ENCODE measurements at regions not wholly inside any gene's neighbourhood (a gene's known extent, or its start where the extent isn't known, plus 50 kb on each side); places are given as distances from the start of the nearest gene placed in this dataset.
"Not testable (repeated sequence)": the region's sequence is repeated elsewhere in the genome, so short reads cannot be mapped to it uniquely, and the experiment has no call there.

DNA sequence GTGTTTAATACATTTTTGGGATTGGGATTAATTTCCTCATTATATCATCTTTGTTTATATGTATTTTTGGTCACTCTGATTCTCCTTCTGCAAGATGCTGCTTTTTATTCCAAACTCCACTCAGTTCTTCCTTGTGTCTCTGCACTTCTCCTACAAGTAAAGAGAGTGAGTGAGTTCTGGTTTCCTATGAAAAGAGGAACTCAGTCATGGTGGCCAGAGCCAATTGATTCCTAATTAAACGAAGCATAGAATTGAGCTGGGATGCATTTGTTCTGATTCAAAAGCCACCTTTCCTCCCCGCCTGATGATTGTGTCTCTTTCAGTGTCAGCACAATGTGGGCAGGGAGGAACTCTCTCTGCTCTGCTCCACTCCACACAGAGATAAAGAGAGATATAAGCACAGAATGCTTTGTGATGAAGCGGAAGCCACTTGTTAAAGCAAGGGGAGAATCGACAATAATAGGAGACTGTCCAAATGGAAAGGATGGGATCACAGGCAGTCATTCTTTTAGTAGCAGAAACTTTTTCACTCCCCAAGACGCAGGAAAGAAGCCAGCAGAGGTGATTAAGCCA lies 121.3 kb upstream of the GOT2 start:
- no peak for FAIRE-seq
- TF ChIP-seq TAF1 (IDR thresholded peaks at IDR 0.05; ENCODE audit: borderline replicate concordance, low read depth, low read length) (no peak), POLR2A (IDR thresholded peaks at IDR 0.05; ENCODE audit: low read depth, low read length) (no peak), POLR2AphosphoS5 (IDR thresholded peaks at IDR 0.05; ENCODE audit: low read depth, low read length) (no peak)
- no peak for DNase-seq (ENCODE audit: insufficient read length)

DNA sequence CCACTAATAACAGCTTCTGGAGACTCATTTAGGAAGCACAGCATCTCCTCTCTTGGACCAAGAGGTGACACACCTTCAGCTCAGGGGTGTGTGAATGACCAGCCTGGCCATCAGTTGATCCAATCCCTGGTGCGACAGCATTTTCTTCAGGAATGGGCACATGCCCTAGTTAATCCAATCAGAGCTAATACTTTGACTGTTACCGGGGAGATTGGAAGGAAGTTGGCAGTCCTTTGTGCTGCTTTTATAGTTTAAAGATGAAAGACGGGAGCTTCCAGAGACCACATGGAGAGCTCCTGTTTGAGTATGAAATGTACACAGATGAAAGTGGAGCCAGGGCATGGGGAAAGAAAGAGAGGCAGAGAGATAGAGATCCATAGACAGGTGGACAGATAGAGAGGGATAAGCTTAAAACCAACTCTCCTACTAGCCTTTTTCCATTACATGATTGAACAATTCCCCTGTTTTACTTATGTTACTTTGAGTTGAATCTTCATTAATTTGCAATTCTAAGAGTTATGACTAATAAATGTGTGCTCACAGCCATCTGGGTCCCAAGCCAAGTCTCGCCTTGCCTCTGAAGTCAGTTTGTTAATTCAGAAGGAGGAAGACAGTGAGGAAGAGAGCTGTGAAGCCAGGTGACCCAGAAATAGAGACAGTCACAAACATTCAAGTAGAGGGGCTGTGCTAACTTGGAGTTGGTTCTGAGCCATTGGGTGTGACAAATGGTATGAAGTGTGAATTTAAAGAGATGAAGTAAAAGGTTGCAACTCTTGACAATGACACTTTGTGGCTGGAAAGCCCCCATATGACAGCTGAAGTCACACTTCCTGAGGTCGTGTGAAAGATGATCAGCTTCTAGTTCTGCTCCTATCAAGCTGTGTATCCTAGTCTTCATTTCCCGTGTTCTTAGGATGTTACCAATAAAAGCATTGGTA lies 120.0 kb upstream of the GOT2 start:
- FAIRE-seq (peak; percentile 64), DNase-seq (ENCODE audit: insufficient read length) (no peak)
- TF ChIP-seq POLR2A (IDR thresholded peaks at IDR 0.05; ENCODE audit: low read depth, low read length) = no peak
- no peak for TF ChIP-seq TAF1 (IDR thresholded peaks at IDR 0.05; ENCODE audit: borderline replicate concordance, low read depth, low read length)
- no peak for TF ChIP-seq POLR2AphosphoS5 (IDR thresholded peaks at IDR 0.05; ENCODE audit: low read depth, low read length)

DNA sequence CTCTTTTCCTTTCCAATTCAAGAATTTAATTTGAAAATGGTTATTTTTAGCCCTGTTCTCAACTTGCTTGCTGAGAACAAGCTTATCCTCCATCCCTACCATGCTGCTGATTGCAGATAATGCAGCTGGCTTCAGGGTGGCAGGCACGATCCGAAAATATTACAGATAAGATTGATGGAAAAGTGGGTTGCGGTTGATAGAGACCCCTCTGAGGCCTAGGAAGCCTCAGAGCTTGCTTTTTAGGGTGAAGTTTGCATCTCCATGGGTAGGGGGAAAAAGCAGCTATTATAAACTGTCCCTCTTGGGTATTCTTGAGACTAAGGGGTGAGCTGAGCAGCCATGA lies 116.5 kb upstream of the GOT2 start:
- TF ChIP-seq POLR2AphosphoS5 (IDR thresholded peaks at IDR 0.05; ENCODE audit: low read depth, low read length) (no peak), POLR2A (IDR thresholded peaks at IDR 0.05; ENCODE audit: low read depth, low read length) (no peak), TAF1 (IDR thresholded peaks at IDR 0.05; ENCODE audit: borderline replicate concordance, low read depth, low read length) (no peak)
- FAIRE-seq (no peak), DNase-seq (ENCODE audit: insufficient read length) (no peak)

DNA sequence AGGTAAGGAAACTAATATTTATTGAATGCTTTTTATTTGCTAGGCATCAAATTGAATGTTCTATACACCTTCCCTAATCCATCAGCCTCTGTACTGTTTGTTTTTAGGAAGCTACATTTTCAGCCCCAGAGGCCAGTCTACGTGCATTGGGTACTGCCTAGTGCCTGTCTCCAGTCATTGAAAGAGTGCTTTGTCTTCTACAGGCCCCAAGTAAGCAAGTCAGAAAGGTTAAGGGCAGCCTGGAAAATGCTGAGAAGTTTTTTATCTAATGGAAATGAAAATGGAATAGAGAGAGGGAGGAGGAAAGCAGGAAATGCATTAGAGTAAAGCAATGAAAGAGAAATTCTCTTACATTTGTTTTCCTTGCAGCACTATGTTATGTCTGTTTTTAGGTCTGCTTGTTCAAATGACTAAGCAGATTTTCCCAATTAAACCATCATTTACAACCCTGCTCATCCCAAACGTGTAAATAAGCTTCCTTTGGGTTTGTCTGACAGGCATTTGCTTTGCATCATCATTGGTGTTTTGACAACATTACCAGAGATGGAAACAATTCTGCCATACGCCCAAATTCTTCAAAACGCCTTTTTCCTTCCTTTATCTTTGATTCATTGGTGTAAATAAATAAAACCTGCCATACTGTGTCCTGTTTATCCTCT lies 116.0 kb upstream of the GOT2 start:
- FAIRE-seq = no peak
- no peak for DNase-seq (ENCODE audit: insufficient read length)
- no peak for TF ChIP-seq POLR2AphosphoS5 (IDR thresholded peaks at IDR 0.05; ENCODE audit: low read depth, low read length)
- TF ChIP-seq TAF1 (IDR thresholded peaks at IDR 0.05; ENCODE audit: borderline replicate concordance, low read depth, low read length) = no peak
- no peak for TF ChIP-seq POLR2A (IDR thresholded peaks at IDR 0.05; ENCODE audit: low read depth, low read length)

DNA sequence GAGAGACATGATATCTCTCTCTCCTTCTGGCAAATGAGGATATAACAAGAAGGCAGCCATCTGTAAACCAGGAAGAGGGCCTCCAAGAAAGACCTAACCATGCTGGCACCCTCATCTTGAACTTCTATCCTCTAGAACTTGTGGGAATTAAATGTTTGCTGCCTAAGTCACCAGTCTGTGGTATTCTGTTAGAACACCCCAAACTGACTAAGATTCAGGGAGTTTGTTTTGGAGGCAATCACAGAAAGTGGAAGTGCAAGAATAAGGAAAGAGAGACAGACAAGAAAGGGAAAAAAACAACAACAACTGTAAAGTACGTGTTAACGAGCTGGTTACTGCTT lies 114.5 kb upstream of the GOT2 start:
- no peak for TF ChIP-seq TAF1 (IDR thresholded peaks at IDR 0.05; ENCODE audit: borderline replicate concordance, low read depth, low read length)
- TF ChIP-seq POLR2AphosphoS5 (IDR thresholded peaks at IDR 0.05; ENCODE audit: low read depth, low read length) = no peak
- TF ChIP-seq POLR2A (IDR thresholded peaks at IDR 0.05; ENCODE audit: low read depth, low read length) = no peak
- no peak for DNase-seq (ENCODE audit: insufficient read length)
- no peak for FAIRE-seq

DNA sequence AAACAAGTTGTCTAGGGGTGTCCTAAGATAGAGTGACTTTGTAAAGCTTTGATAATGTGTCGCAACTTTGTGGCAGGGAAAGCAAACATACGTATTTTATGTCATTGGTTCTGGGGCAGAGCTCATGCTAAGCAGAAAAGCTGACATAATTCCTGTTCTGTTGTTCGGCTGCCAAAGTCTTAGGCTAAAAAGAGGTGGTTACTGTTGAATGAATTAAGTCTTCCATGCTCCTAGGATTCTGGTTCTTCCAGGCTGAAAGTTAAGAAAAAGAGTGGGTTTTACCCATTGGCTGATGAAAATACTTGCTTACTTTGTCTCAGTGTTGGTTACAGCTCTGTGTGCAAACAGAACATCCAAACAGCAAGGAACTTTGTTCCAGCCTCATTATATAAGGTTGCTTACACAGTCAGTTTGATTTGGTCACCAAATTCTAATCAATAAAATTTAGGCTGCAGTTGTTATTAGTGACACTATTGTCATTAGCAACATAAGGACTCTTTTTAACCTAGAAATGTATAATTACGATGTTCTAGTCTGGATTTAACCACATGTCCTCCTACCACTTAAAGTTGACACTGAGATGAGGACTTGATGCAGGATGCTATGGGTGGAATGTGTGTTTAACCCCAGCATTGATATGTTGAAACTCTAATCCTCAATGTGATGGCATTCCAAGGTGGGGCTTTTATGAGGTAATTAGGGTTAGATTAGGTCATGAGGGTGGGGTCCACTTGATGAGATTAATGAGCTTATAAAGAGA lies 114.0 kb upstream of the GOT2 start:
- DNase-seq (ENCODE audit: insufficient read length) = no peak
- no peak for FAIRE-seq
- TF ChIP-seq POLR2A (IDR thresholded peaks at IDR 0.05; ENCODE audit: low read depth, low read length) (no peak), TAF1 (IDR thresholded peaks at IDR 0.05; ENCODE audit: borderline replicate concordance, low read depth, low read length) (no peak), POLR2AphosphoS5 (IDR thresholded peaks at IDR 0.05; ENCODE audit: low read depth, low read length) (no peak)

DNA sequence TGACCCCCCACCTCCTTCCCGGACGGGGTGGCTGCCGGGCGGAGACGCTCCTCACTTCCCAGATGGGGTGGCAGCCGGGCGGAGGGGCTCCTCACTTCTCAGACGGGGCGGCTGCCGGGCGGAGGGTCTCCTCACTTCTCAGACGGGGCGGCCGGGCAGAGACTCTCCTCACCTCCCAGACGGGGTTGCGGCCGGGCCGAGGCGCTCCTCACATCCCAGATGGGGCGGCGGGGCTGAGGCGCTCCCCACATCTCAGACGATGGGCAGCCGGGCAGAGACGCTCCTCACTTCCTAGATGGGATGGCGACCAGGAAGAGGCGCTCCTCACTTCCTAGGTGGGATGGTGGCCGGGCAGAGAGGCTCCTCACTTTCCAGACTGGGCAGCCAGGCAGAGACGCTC lies 112.1 kb upstream of the GOT2 start:
- not testable (repeated sequence) for FAIRE-seq; DNase-seq (ENCODE audit: insufficient read length)

DNA sequence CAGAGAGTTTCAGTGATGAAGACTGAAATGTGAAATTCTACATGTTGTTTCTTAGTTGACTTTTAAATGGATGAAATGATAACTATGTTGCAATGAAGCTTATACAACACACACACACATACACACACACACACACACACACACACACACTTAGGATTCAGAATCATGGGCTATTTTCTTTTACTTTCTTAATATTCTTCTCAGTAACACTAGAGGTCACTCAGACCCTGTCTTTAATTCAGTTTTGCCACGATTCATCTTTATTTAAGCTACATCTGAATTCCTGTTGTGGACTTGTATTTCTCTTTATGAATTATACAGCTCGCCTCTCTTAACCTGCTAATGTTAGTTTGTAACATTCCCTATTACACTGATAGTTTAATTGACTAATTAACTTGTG lies 109.6 kb upstream of the GOT2 start:
- DNase-seq (ENCODE audit: insufficient read length) = no peak
- no peak for TF ChIP-seq TAF1 (IDR thresholded peaks at IDR 0.05; ENCODE audit: borderline replicate concordance, low read depth, low read length)
- TF ChIP-seq POLR2AphosphoS5 (IDR thresholded peaks at IDR 0.05; ENCODE audit: low read depth, low read length) = no peak
- no peak for FAIRE-seq

DNA sequence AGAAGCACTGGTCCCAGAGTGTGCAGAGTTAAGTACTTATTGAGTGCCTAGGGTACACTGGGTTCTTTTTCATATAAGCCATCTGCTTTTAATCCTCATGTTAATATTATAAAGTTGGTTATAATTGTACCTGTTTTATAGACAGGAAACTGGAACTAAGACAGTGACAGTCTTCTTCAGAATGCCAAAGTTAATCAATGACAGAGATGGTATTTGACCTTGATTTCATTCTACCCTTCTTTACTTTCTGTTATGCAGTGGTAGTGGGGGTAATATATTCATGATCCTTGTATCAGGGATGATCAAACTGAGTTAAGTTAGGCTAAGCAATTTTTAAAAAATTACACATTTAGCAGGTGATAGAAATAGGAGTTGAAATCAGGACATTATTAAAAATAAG lies 108.6 kb upstream of the GOT2 start:
- DNase-seq (ENCODE audit: insufficient read length) (no peak), FAIRE-seq (no peak)
- no peak for TF ChIP-seq POLR2A (IDR thresholded peaks at IDR 0.05; ENCODE audit: low read depth, low read length)

DNA sequence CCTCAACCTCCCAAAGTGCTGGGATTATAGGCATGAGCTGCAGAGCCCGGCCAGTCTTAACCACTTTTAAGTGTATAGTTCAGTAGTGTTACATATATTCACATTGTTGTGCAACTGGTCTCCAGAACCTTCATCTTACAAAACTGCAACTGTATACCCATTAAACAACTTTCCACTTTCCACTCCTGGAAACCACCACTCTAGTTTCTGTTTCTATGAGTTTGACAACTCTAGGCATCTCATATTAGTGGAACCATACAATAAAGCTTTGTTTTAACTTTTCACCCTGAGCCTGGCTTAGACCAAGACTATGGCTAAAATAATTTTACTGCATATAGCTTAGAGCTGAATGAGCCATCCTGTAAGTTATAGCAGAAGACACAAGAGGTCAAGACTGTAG lies 108.0 kb upstream of the GOT2 start:
- TF ChIP-seq POLR2AphosphoS5 (IDR thresholded peaks at IDR 0.05; ENCODE audit: low read depth, low read length) (no peak), TAF1 (IDR thresholded peaks at IDR 0.05; ENCODE audit: borderline replicate concordance, low read depth, low read length) (no peak), POLR2A (IDR thresholded peaks at IDR 0.05; ENCODE audit: low read depth, low read length) (no peak)
- DNase-seq (ENCODE audit: insufficient read length) = no peak
- no peak for FAIRE-seq

DNA sequence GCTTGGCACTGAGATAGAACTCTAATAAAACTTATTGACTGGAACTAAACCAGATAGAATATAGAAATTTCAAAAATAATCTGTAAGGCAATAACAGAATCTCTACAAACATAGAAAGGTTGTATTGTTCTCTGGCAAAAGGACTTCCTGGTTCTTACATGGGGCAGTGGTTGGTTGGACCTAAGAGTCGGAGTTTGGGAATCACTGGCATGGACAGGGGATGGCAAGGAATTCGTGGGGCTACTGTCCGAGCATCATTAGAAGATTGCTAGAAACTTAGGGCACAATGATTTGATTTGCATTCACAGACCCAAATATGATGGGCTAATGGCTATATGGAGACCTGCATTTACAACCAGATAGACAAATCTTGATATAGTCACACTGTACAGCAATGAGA lies 103.8 kb upstream of the GOT2 start:
- DNase-seq (ENCODE audit: insufficient read length) (no peak), FAIRE-seq (no peak)
- TF ChIP-seq POLR2AphosphoS5 (IDR thresholded peaks at IDR 0.05; ENCODE audit: low read depth, low read length) (no peak), POLR2A (IDR thresholded peaks at IDR 0.05; ENCODE audit: low read depth, low read length) (no peak), TAF1 (IDR thresholded peaks at IDR 0.05; ENCODE audit: borderline replicate concordance, low read depth, low read length) (no peak)

DNA sequence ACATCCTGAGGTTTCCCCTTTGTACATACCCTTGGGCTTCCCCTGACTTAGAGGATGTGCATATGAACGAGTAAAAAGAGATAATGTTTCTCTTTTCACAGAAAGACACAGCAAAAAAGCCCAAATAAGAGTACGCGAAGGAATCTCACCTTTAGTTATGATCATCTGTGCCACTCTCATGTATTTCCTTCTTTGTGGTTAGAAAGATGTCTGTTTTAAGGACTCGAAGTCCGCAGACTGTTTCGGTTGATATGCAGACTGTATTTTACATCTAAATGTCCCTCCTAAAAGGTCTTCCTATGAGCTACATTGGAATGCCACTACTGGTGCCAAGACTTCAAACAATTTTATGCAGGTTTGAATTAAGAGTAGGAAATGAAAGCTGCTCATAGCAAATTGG lies 102.3 kb upstream of the GOT2 start:
- TF ChIP-seq POLR2AphosphoS5 (IDR thresholded peaks at IDR 0.05; ENCODE audit: low read depth, low read length) = no peak
- TF ChIP-seq TAF1 (IDR thresholded peaks at IDR 0.05; ENCODE audit: borderline replicate concordance, low read depth, low read length) = no peak
- TF ChIP-seq POLR2A (IDR thresholded peaks at IDR 0.05; ENCODE audit: low read depth, low read length) = no peak
- FAIRE-seq = no peak

More for the DNA sequence above, 102.3 kb upstream of the GOT2 start:
- no peak for DNase-seq (ENCODE audit: insufficient read length)

All from GM12892 (cell line).